ENCODE measurements at regions not wholly inside any gene's neighbourhood (a gene's known extent, or its start where the extent isn't known, plus 50 kb on each side); places are given as distances from the start of the nearest gene placed in this dataset.

- DNase-seq (ENCODE audit: low read depth in 2 of 2) = no peak
Observed at GRCh38 chr4:38311495-38312126, 351.4 kb downstream of the PTTG2 start.

- no peak for DNase-seq (ENCODE audit: low read depth in 2 of 2)
Observed at GRCh38 chr4:38313175-38313574, 350.8 kb upstream of the KLF3 start.

- DNase-seq (ENCODE audit: low read depth in 2 of 2) = no peak
Observed at GRCh38 chr4:38313999-38314561, 349.9 kb upstream of the KLF3 start.

- DNase-seq (ENCODE audit: low read depth in 2 of 2) = no peak
Observed at GRCh38 chr4:38314663-38315062, 349.3 kb upstream of the KLF3 start.

- peak; percentile 76 to 79 for DNase-seq (ENCODE audit: low read depth in 2 of 2)
Observed at GRCh38 chr4:38315286-38315685, 348.7 kb upstream of the KLF3 start.

- no peak for DNase-seq (ENCODE audit: low read depth in 2 of 2)
Observed at GRCh38 chr4:38316045-38316444, 348.0 kb upstream of the KLF3 start.

GRCh38 chr4:38317041-38317674 is 346.8 kb upstream of the KLF3 start:
- no peak for DNase-seq (ENCODE audit: low read depth in 2 of 2)

- DNase-seq (ENCODE audit: low read depth in 2 of 2) = peak; percentile 90 to 91
Observed at GRCh38 chr4:38318737-38319455, 345.1 kb upstream of the KLF3 start.

- DNase-seq (ENCODE audit: low read depth in 2 of 2) = peak; percentile 82 to 84
Observed at GRCh38 chr4:38319456-38320342, 344.3 kb upstream of the KLF3 start.

- DNase-seq (ENCODE audit: low read depth in 2 of 2) = no peak
Observed at GRCh38 chr4:38320343-38320695, 343.7 kb upstream of the KLF3 start.

- no peak for DNase-seq (ENCODE audit: low read depth in 2 of 2)
Observed at GRCh38 chr4:38320833-38321232, 343.2 kb upstream of the KLF3 start.

GRCh38 chr4:38322714-38323113 is 341.3 kb upstream of the KLF3 start:
- DNase-seq (ENCODE audit: low read depth in 2 of 2) = peak in 1 of 2 experiments; percentile 60

- no peak for DNase-seq (ENCODE audit: low read depth in 2 of 2)
Observed at GRCh38 chr4:38323141-38323641, 340.8 kb upstream of the KLF3 start.

- DNase-seq (ENCODE audit: low read depth in 2 of 2) = no peak
Observed at GRCh38 chr4:38324861-38325628, 339.0 kb upstream of the KLF3 start.

GRCh38 chr4:38325629-38325913 is 338.4 kb upstream of the KLF3 start:
- DNase-seq (ENCODE audit: low read depth in 2 of 2) = no peak

- DNase-seq (ENCODE audit: low read depth in 2 of 2) = no peak
Observed at GRCh38 chr4:38326499-38326898, 337.5 kb upstream of the KLF3 start.

GRCh38 chr4:38327174-38327573 is 336.8 kb upstream of the KLF3 start:
- no peak for DNase-seq (ENCODE audit: low read depth in 2 of 2)

- DNase-seq (ENCODE audit: low read depth in 2 of 2) = no peak
Observed at GRCh38 chr4:38328989-38329729, 334.8 kb upstream of the KLF3 start.

GRCh38 chr4:38330321-38330720 is 333.7 kb upstream of the KLF3 start:
- no peak for DNase-seq (ENCODE audit: low read depth in 2 of 2)

GRCh38 chr4:38330936-38331335 is 333.1 kb upstream of the KLF3 start:
- no peak for DNase-seq (ENCODE audit: low read depth in 2 of 2)

Measured in fibroblast of skin of left quadriceps (primary cell).